HepG2 (cell line): ENCODE measurements at regions not wholly inside any gene's neighbourhood (a gene's known extent, or its start where the extent isn't known, plus 50 kb on each side); places are given as distances from the start of the nearest gene placed in this dataset.

Source experiments
- BORCS8-MEF2B ChIP-seq: sonication (generic); formaldehyde crosslinking; IDR thresholded peaks from 2 replicates; pipeline ENCODE4 v1.8.0; 2022; ENCODE audit warnings: mild to moderate bottlenecking, missing genetic modification reagents
- CAMTA2 ChIP-seq: sonication (generic); formaldehyde crosslinking; IDR thresholded peaks from 2 replicates; pipeline ENCODE4 v1.4.0; 2020; ENCODE audit warnings: mild to moderate bottlenecking, missing genetic modification reagents, borderline replicate concordance
- DR1 ChIP-seq: sonication (generic); formaldehyde crosslinking; IDR thresholded peaks from 2 replicates; pipeline ENCODE4 v1.8.0; 2021; ENCODE audit warnings: mild to moderate bottlenecking, missing genetic modification reagents, inconsistent platforms
- E2F2 ChIP-seq: sonication (generic); formaldehyde crosslinking; IDR thresholded peaks from 2 replicates; pipeline ENCODE4 v1.4.0; 2020; ENCODE audit warnings: missing genetic modification reagents, borderline replicate concordance
- EZH2 ChIP-seq: conservative IDR thresholded peaks from 2 replicates; pipeline ENCODE4 v1.6.1; 2012; ENCODE audit warnings: mild to moderate bottlenecking, low read depth, low read length, moderate library complexity
- POLR2A ChIP-seq, 2 experiments: IDR thresholded peaks; 2 replicates each; pipeline ENCODE4 v1.6.1; 2011; ENCODE audit warnings: low read depth in 2 of 2, low read length in 2 of 2, mild to moderate bottlenecking in 1 of 2, moderate library complexity in 1 of 2; ENCODE audit not compliant: insufficient read depth in 1 of 2
- POLR2AphosphoS5 ChIP-seq: IDR thresholded peaks from 2 replicates; pipeline ENCODE4 v1.6.1; 2012; ENCODE audit warnings: low read depth, low read length
- ZNF644 ChIP-seq: IDR thresholded peaks from 2 replicates; pipeline ENCODE4 v1.6.1; 2016; ENCODE audit warnings: low read depth
- TF ChIP-seq, protein P1 (sequence below): sonication (generic); formaldehyde crosslinking; IDR thresholded peaks from 2 replicates; pipeline ENCODE4 v1.5.0; 2020; ENCODE audit warnings: missing genetic modification reagents

DNA sequence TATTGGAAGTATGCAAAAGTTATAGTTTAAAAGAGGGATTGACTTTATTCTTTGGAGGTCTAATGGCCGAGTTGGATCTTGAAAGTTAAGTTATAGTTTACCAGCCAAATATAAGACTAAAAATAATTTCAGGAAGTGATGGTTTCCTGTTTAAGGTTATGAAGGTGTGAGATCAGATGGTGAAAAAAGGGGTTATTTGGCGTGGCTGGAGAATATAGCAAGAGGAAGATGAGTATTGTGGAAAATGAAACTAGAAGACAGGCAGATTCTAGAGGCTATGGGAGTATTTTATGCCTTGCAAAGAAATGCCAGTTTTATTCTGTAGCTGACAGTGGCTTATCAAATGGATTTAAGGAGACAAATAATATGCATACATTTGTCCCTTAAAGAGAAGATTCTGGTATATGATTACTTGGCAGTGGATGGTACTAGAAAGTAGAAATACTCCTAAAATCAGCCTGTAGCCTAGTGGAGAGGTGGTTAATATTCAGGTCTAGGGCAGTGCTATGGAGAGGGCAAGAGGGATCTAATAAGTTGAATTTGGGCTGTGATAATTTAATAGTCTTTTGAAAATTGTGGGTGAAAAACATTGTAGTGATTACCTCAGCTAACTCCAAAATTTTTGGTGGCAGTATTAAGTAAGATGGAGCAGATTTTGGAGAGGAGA, 1091.8 kb upstream of the ATXN7L3B start:
- TF ChIP-seq DR1 (CRISPR knock-in tag) (no peak), ZNF644 (CRISPR knock-in tag) (no peak), POLR2AphosphoS5 (no peak), BORCS8-MEF2B (CRISPR knock-in tag) (no peak), E2F2 (CRISPR knock-in tag) (no peak), POLR2A (IDR thresholded peaks at IDR 0.05; ENCODE audit: insufficient read depth in 1 of 2, low read depth in 2 of 2, low read length in 2 of 2) (no peak), EZH2 (no peak), CAMTA2 (CRISPR knock-in tag) (no peak)
- TF ChIP-seq, protein P1, sequence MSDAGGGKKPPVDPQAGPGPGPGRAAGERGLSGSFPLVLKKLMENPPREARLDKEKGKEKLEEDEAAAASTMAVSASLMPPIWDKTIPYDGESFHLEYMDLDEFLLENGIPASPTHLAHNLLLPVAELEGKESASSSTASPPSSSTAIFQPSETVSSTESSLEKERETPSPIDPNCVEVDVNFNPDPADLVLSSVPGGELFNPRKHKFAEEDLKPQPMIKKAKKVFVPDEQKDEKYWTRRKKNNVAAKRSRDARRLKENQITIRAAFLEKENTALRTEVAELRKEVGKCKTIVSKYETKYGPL: no peak
